Chondrocyte (in vitro differentiated cells): ENCODE measurements at regions not wholly inside any gene's neighbourhood (a gene's known extent, or its start where the extent isn't known, plus 50 kb on each side); places are given as distances from the start of the nearest gene placed in this dataset.

Experiments
- DNase-seq: peaks from one replicate; pipeline ENCODE4 v3.0.0; 2021; ENCODE audit warnings: mixed read lengths, low spot score
- H3K27ac Mint-ChIP-seq: one replicate; pipeline ENCODE4 v1.8.0; 2021; ENCODE audit warnings: mild to moderate bottlenecking, moderate library complexity, mixed read lengths; ENCODE audit not compliant: unreplicated experiment
- H3K27me3 Mint-ChIP-seq: 2 replicates; pipeline ENCODE4 v1.8.0; 2021; ENCODE audit warnings: low read depth, mixed read lengths
- H3K36me3 Mint-ChIP-seq: 2 replicates; pipeline ENCODE4 v1.8.0; 2021; ENCODE audit warnings: low read depth, mixed read lengths
- H3K4me1 Mint-ChIP-seq: 2 replicates; pipeline ENCODE4 v1.8.0; 2021; ENCODE audit warnings: low read depth, mild to moderate bottlenecking, mixed read lengths
- H3K4me3 Mint-ChIP-seq: one replicate; pipeline ENCODE4 v1.8.0; 2021; ENCODE audit warnings: mild to moderate bottlenecking, moderate library complexity, mixed read lengths; ENCODE audit not compliant: unreplicated experiment
- H3K9me3 Mint-ChIP-seq: 2 replicates; pipeline ENCODE4 v1.8.0; 2021; ENCODE audit warnings: low read depth, mixed read lengths
- TF ChIP-seq, protein P1 (sequence below): fragments of 200-600 bp; sonication (generic); IDR thresholded peaks from 2 replicates; pipeline ENCODE4 v1.5.0; 2021; ENCODE audit warnings: antibody characterized with exemption, mild to moderate bottlenecking, moderate library complexity

DNA sequence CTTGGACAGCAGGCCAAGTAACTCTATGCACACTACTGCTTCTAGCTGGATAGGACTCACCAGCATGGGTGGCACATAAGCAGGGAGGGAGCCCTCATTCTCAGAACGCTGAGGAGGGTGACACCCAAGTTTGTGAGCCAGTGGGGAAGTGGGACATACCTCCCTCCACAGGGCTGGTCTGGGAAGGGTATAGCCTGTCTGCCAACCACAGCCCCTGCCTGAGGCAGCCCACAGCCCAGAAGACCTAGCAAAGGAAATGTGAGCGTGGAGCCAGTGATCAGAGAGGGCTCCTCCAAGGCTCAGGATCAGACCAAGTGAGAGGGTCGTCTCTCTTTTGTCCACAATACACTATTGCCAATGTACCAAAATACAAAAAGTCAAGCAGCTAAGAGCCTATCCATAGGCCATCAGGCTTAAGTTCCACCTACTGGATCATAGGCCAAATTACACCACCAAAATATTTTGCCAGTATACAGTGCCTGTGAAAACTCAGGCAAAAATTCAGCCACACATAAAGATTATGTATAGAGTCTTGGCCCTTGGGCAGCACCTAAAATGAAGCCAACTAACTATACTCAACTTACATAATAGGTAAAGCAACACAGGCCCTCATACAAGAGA is 1203.1 kb downstream of the PCDH18 start:
- no peak for DNase-seq
- Mint-ChIP-seq H3K27me3 (peaks cover 3% of the 10 kb centered on the region), H3K9me3 (no peaks in the 10 kb centered on the region), H3K27ac (no peak overlapping the region), H3K36me3 (no peaks in the 10 kb centered on the region), H3K4me3 (no peak overlapping the region), H3K4me1 (no peaks in the 10 kb centered on the region)
- TF ChIP-seq, protein P1, sequence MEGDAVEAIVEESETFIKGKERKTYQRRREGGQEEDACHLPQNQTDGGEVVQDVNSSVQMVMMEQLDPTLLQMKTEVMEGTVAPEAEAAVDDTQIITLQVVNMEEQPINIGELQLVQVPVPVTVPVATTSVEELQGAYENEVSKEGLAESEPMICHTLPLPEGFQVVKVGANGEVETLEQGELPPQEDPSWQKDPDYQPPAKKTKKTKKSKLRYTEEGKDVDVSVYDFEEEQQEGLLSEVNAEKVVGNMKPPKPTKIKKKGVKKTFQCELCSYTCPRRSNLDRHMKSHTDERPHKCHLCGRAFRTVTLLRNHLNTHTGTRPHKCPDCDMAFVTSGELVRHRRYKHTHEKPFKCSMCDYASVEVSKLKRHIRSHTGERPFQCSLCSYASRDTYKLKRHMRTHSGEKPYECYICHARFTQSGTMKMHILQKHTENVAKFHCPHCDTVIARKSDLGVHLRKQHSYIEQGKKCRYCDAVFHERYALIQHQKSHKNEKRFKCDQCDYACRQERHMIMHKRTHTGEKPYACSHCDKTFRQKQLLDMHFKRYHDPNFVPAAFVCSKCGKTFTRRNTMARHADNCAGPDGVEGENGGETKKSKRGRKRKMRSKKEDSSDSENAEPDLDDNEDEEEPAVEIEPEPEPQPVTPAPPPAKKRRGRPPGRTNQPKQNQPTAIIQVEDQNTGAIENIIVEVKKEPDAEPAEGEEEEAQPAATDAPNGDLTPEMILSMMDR, result peak; percentile 50

DNA sequence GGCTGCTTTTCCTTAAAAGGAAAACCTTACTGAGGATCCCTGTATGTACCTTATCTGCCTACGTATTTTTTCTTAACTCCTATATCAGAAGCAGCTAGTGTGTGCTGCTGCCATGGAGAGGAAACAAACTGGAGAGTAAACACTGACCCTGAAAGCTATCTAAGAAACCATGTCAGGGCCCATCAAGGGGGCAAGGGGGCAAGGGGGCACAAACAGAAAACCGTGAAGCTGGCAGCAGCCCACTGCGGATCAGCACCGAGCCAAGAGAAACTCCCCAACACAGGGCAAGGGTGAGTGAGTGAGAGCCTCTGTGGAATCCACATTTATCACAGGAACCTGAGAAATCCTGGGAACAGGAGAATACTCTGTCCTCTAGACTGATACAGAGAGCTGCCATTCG is 1204.2 kb downstream of the PCDH18 start:
- H3K9me3 Mint-ChIP-seq, result no peaks in the 10 kb centered on the region
- H3K4me3 Mint-ChIP-seq, result no peak overlapping the region
- H3K4me1 Mint-ChIP-seq, result no peaks in the 10 kb centered on the region
- no peak for DNase-seq
- H3K27me3 Mint-ChIP-seq, result peaks cover 3% of the 10 kb centered on the region
- H3K27ac Mint-ChIP-seq, result no peak overlapping the region
- no peaks in the 10 kb centered on the region for H3K36me3 Mint-ChIP-seq
- TF ChIP-seq, protein P1, result no peak

DNA sequence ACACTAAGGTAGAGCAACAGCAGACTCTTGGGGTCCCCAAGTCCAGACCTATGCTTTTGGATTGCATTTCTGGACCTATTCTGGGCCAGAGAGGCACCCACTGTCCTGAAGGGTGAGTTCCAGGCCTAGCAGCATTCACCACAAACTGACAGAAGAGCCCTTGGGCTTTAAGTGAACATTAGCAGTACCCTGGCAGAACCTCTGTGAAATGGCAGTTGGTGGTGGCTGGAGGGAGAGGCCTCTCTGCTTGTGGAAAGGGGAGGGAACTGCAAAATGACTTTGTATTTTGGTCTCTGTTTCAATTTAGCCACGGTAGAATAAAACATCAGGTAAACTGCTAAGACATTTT is 1211.9 kb downstream of the PCDH18 start:
- no peak overlapping the region for H3K27ac Mint-ChIP-seq
- no peak overlapping the region for H3K4me3 Mint-ChIP-seq
- peaks cover 2% of the 10 kb centered on the region for H3K4me1 Mint-ChIP-seq
- no peaks in the 10 kb centered on the region for H3K27me3 Mint-ChIP-seq
- TF ChIP-seq, protein P1, result no peak
- no peaks in the 10 kb centered on the region for H3K36me3 Mint-ChIP-seq
- no peaks in the 10 kb centered on the region for H3K9me3 Mint-ChIP-seq
- no peak for DNase-seq

DNA sequence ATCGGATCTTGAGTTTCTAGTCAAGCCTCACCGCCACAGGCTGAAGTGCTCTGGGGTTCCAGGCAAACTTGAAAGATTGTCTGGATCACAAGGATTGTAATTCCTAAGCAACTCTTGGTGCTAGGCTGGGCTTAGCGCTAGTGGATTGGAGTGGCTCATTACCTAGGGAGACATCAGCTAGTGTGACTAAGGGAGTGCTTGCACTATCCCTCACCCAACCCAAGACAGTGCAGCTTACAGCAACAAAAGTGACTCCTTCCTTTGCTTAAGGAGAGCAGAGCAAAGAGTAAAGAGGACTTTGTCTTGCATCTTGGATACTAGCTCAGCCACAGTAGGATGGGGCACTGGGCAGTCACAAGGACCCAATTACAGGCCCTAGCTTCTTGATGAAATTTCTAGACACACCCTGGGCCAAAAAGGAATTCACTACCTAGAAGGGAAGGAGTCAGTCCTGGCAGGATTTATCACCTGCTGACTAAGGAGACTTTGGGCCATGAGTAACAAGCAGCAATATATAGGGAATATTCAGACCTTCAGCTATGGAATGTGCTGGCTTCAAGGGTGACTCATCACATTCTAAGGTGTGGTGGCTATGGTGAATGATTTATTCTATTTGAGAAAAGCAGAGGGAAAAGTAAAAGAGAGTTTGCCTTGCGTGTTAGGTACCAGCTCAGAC is 1212.4 kb downstream of the PCDH18 start:
- H3K27me3 Mint-ChIP-seq, result no peaks in the 10 kb centered on the region
- no peaks in the 10 kb centered on the region for H3K9me3 Mint-ChIP-seq
- TF ChIP-seq, protein P1, result no peak
- H3K27ac Mint-ChIP-seq, result no peak overlapping the region
- no peak overlapping the region for H3K4me3 Mint-ChIP-seq
- DNase-seq, result no peak
- no peaks in the 10 kb centered on the region for H3K36me3 Mint-ChIP-seq
- H3K4me1 Mint-ChIP-seq, result peaks cover 2% of the 10 kb centered on the region

DNA sequence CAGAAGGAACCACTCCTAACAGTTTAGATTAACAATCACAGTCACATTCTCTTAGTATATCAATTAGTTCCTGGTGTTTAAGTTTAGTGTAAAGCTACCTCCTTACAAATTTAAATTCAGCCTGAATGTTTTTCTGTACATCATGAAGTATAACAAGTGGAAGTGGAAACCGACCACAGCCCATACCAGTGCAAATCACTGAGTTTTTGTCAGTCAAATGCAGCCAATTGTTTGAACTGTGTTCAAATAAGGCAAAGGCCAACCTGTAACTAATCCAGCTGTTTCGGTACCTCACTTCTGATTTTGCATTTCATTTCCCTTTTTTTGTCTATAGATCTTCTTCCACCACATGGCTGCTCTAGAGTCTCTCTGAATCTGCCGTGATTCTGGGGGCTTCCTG is 1215.3 kb downstream of the PCDH18 start:
- Mint-ChIP-seq H3K4me3 (no peak overlapping the region), H3K4me1 (peaks cover 2% of the 10 kb centered on the region), H3K9me3 (no peaks in the 10 kb centered on the region), H3K27ac (no peak overlapping the region), H3K27me3 (no peaks in the 10 kb centered on the region), H3K36me3 (no peaks in the 10 kb centered on the region)
- no peak for DNase-seq
- TF ChIP-seq, protein P1, result no peak
